GM12878 (cell line): ENCODE measurements at regions not wholly inside any gene's neighbourhood (a gene's known extent, or its start where the extent isn't known, plus 50 kb on each side); places are given as distances from the start of the nearest gene placed in this dataset.

ENCODE experiments used
- ATAC-seq: fragments of 200-7000 bp; cut with Tn5 transposase; 3 replicates; pipeline ENCODE4 v1.9.1; 2020; ENCODE audit warnings: mild to moderate bottlenecking, moderate library complexity
- BruUV-seq: library from RNA; stranded (reverse); fragments of 400-500 nt; replicated peaks from 2 replicates; lab custom pipeline; 2021; lab: Mats Ljungman, UMichigan
- CTCF ChIA-PET: fragments of 300-600 bp; sonication (Branson Sonifier 250); formaldehyde crosslinking; extraction: SDS; loops from one replicate; lab custom pipeline; 2021; ENCODE audit warnings: inconsistent platforms; lab: Yijun Ruan, JAX
- POLR2A ChIA-PET: fragments of 350-600 bp; formaldehyde crosslinking; extraction: SDS; loops from one replicate; lab custom pipeline; 2021; ENCODE audit warnings: inconsistent platforms; lab: Charles Lee
- RAD21 ChIA-PET: fragments of 300-600 bp; sonication (Branson Sonifier 250); formaldehyde crosslinking; loops from one replicate; lab custom pipeline; 2023; ENCODE audit warnings: antibody characterized with exemption; ENCODE audit not compliant: unreplicated experiment; lab: Charles Lee
- SMC1A ChIA-PET: fragments of 300-600 bp; sonication (Branson Sonifier 250); formaldehyde crosslinking; loops from one replicate; lab custom pipeline; 2023; ENCODE audit not compliant: unreplicated experiment, uncharacterized antibody; lab: Charles Lee
- DNase-seq: peaks from one replicate; pipeline ENCODE4 v3.0.0-alpha.2; 2011; ENCODE audit warnings: low read depth, low spot score
- FAIRE-seq: peaks from 3 replicates; lab custom pipeline; 2011; peaks lifted over from hg19 to GRCh38; lab: Jason Lieb, UNC
- H2AFZ ChIP-seq: 2 replicates; pipeline ENCODE4 v1.6.0; 2011; ENCODE audit warnings: low read depth, low read length, control low read depth; ENCODE audit not compliant: control insufficient read depth
- H3K27ac ChIP-seq: 2 replicates; pipeline ENCODE4 v1.5.1; 2011; ENCODE audit warnings: control low read depth; ENCODE audit not compliant: control insufficient read depth, insufficient read depth
- H3K27me3 ChIP-seq, 2 experiments: replicated peaks in 1 of 2; 2 replicates each; pipeline versions ENCODE4 v1.6.0 to v1.6.1; 2011; ENCODE audit warnings: low read length in 1 of 2; ENCODE audit not compliant: control insufficient read depth in 2 of 2, insufficient read depth in 2 of 2
- H3K36me3 ChIP-seq, 2 experiments: 2 replicates each; pipeline ENCODE4 v1.5.1; 2011; ENCODE audit warnings: low read length in 1 of 2; ENCODE audit not compliant: control insufficient read depth in 2 of 2, insufficient read depth in 2 of 2
- H3K4me1 ChIP-seq: 2 replicates; pipeline ENCODE4 v1.6.1; 2011; ENCODE audit warnings: mild to moderate bottlenecking, low read length, moderate library complexity, mixed read lengths; ENCODE audit not compliant: control insufficient read depth, insufficient read depth
- H3K4me2 ChIP-seq: 2 replicates; pipeline ENCODE4 v1.6.0; 2011; ENCODE audit warnings: control low read depth; ENCODE audit not compliant: control insufficient read depth, insufficient read depth
- H3K4me3 ChIP-seq: fragments of 200-600 bp; sonication (generic); 2 replicates; pipeline ENCODE4 v1.5.1; 2016
- H3K79me2 ChIP-seq: 2 replicates; pipeline ENCODE4 v1.6.0; 2011; ENCODE audit warnings: low read length; ENCODE audit not compliant: control insufficient read depth, insufficient read depth
- H3K9ac ChIP-seq: 2 replicates; pipeline ENCODE4 v1.8.0; 2011; ENCODE audit warnings: low read length, control low read depth, mixed read lengths; ENCODE audit not compliant: control insufficient read depth, insufficient read depth
- H3K9me3 ChIP-seq: replicated peaks from 3 replicates; pipeline ENCODE4 v1.5.1; 2011; ENCODE audit warnings: mild to moderate bottlenecking, low read length; ENCODE audit not compliant: control insufficient read depth, insufficient read depth
- H4K20me1 ChIP-seq: 2 replicates; pipeline ENCODE4 v1.6.0; 2011; ENCODE audit not compliant: control insufficient read depth, insufficient read depth
- EGR1 ChIP-seq, 2 experiments: IDR thresholded peaks; 1 replicate in 1 of 2; 2 replicates in 1 of 2; pipeline ENCODE4 v1.6.1; 2011 to 2012; ENCODE audit warnings: low read depth in 2 of 2, low read length in 2 of 2, borderline replicate concordance in 1 of 2, mild to moderate bottlenecking in 1 of 2, moderate library complexity in 1 of 2
- GATAD2B ChIP-seq: fragments of 450-650 bp; conservative IDR thresholded peaks from 2 replicates; pipeline ENCODE4 v1.6.1; 2017; ENCODE audit warnings: low read depth, mild to moderate bottlenecking, moderate library complexity
- HDGF ChIP-seq: fragments of 450-650 bp; IDR thresholded peaks from 2 replicates; pipeline ENCODE4 v1.6.1; 2016; ENCODE audit warnings: antibody characterized with exemption
- JUND ChIP-seq: IDR thresholded peaks from 2 replicates; pipeline ENCODE4 v1.6.1; 2012; ENCODE audit warnings: low read depth, mild to moderate bottlenecking, low read length, improper control_type of control experiment, moderate library complexity
- MEF2A ChIP-seq: IDR thresholded peaks from 2 replicates; pipeline ENCODE4 v1.6.1; 2011; ENCODE audit warnings: low read depth, mild to moderate bottlenecking, low read length, moderate library complexity; ENCODE audit not compliant: insufficient read depth
- NBN ChIP-seq: fragments of 450-650 bp; IDR thresholded peaks from 2 replicates; pipeline ENCODE4 v1.6.1; 2016
- NR2C1 ChIP-seq: fragments of 450-650 bp; IDR thresholded peaks from 2 replicates; pipeline ENCODE4 v1.6.1; 2017; ENCODE audit warnings: antibody characterized with exemption, mild to moderate bottlenecking, moderate library complexity
- POLR2A ChIP-seq: IDR thresholded peaks from 2 replicates; pipeline ENCODE4 v1.6.1; 2011; ENCODE audit warnings: low read depth, mild to moderate bottlenecking, low read length
- SMAD5 ChIP-seq: IDR thresholded peaks from 2 replicates; pipeline ENCODE4 v1.6.1; 2016; ENCODE audit warnings: antibody characterized with exemption, low read depth
- ZNF24 ChIP-seq: fragments of 450-650 bp; IDR thresholded peaks from 2 replicates; pipeline ENCODE4 v1.6.1; 2017; ENCODE audit warnings: antibody characterized with exemption, mild to moderate bottlenecking
- WGBS: methylation state at CpG from one replicate; pipeline ENCODE4 v1.1.6; 2016; ENCODE audit warnings: low lambda C conversion rate; ENCODE audit not compliant: insufficient replicate concordance, insufficient coverage; ENCODE audit errors: missing lambda C conversion rate; 5-methylcytosine and 5-hydroxymethylcytosine counted together
- in situ Hi-C: fragments of 300-500 bp; cut with MboI; formaldehyde crosslinking; loops from 9 replicates; pipeline ENCODE4 v1.14.3; 2018; ENCODE audit warnings: mixed read lengths
- intact Hi-C: fragments of 100-400 bp; cut with micrococcal nuclease; formaldehyde crosslinking; loops from one replicate; pipeline ENCODE4 v1.14.2; 2022; ENCODE audit not compliant: unreplicated experiment
- TF ChIP-seq, protein P1 (sequence below): fragments of 450-650 bp; IDR thresholded peaks from 2 replicates; pipeline ENCODE4 v1.6.1; 2017; ENCODE audit warnings: borderline replicate concordance
- TF ChIP-seq, protein P2 (sequence below): fragments of 450-650 bp; IDR thresholded peaks from 2 replicates; pipeline ENCODE4 v1.6.1; 2018; ENCODE audit warnings: mild to moderate bottlenecking, low read depth, moderate library complexity; ENCODE audit not compliant: partially characterized antibody
- TF ChIP-seq, protein P3 (sequence below): fragments of 450-650 bp; IDR thresholded peaks from 2 replicates; pipeline ENCODE4 v1.6.1; 2017; ENCODE audit warnings: mild to moderate bottlenecking, moderate library complexity

DNA sequence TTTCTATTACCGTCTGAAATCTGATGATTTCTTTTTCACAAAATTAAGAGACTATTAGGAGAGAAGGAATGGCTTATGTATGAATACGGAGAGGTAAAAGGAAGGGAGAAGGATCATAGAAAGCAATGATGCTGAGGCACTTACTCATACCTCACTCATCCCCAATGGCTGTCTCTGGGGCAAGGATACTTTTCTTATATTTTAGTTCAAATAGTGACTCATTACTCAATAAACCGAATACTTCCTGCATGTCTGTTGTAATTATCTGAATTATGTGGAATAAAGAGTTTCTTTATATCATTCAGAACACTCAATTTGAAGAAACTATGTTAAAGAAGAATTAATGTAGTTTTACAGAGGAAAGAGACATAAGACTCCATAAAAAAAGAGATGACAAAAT is 284.5 kb upstream of the NUDT12 start:
- Histone ChIP-seq H3K4me2 (no peak overlapping the region), H3K79me2 (no peaks in the 10 kb centered on the region), H4K20me1 (no peaks in the 10 kb centered on the region), H3K27me3 (no peaks in the 10 kb centered on the region), H3K9me3 (no peaks in the 10 kb centered on the region), H3K9ac (no peak overlapping the region), H3K36me3 (no peaks in the 10 kb centered on the region), H3K4me1 (no peaks in the 10 kb centered on the region), H3K4me3 (no peak overlapping the region), H2AFZ (no peak overlapping the region), H3K27ac (no peak overlapping the region)
- SMC1A ChIA-PET = no interaction called here
- RAD21 ChIA-PET = no interaction called here
- no peak for FAIRE-seq
- POLR2A ChIA-PET = no interaction called here
- in situ Hi-C loops (no loop called here), intact Hi-C loops (no loop called here)
- WGBS = 35% methylated on average over 3 of the region's 3 CpGs
- no peak for ATAC-seq
- TF ChIP-seq, protein P1, sequence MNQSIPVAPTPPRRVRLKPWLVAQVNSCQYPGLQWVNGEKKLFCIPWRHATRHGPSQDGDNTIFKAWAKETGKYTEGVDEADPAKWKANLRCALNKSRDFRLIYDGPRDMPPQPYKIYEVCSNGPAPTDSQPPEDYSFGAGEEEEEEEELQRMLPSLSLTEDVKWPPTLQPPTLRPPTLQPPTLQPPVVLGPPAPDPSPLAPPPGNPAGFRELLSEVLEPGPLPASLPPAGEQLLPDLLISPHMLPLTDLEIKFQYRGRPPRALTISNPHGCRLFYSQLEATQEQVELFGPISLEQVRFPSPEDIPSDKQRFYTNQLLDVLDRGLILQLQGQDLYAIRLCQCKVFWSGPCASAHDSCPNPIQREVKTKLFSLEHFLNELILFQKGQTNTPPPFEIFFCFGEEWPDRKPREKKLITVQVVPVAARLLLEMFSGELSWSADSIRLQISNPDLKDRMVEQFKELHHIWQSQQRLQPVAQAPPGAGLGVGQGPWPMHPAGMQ = no peak
- TF ChIP-seq ZNF24 (no peak), JUND (no peak), EGR1 (IDR thresholded peaks at IDR 0.05; ENCODE audit: borderline replicate concordance in 1 of 2, low read depth in 2 of 2, low read length in 2 of 2) (no peak), SMAD5 (no peak), HDGF (no peak), MEF2A (no peak), POLR2A (no peak), NR2C1 (no peak), NBN (no peak), GATAD2B (no peak)
- TF ChIP-seq, protein P2, sequence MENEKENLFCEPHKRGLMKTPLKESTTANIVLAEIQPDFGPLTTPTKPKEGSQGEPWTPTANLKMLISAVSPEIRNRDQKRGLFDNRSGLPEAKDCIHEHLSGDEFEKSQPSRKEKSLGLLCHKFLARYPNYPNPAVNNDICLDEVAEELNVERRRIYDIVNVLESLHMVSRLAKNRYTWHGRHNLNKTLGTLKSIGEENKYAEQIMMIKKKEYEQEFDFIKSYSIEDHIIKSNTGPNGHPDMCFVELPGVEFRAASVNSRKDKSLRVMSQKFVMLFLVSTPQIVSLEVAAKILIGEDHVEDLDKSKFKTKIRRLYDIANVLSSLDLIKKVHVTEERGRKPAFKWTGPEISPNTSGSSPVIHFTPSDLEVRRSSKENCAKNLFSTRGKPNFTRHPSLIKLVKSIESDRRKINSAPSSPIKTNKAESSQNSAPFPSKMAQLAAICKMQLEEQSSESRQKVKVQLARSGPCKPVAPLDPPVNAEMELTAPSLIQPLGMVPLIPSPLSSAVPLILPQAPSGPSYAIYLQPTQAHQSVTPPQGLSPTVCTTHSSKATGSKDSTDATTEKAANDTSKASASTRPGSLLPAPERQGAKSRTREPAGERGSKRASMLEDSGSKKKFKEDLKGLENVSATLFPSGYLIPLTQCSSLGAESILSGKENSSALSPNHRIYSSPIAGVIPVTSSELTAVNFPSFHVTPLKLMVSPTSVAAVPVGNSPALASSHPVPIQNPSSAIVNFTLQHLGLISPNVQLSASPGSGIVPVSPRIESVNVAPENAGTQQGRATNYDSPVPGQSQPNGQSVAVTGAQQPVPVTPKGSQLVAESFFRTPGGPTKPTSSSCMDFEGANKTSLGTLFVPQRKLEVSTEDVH = no peak
- TF ChIP-seq, protein P3, sequence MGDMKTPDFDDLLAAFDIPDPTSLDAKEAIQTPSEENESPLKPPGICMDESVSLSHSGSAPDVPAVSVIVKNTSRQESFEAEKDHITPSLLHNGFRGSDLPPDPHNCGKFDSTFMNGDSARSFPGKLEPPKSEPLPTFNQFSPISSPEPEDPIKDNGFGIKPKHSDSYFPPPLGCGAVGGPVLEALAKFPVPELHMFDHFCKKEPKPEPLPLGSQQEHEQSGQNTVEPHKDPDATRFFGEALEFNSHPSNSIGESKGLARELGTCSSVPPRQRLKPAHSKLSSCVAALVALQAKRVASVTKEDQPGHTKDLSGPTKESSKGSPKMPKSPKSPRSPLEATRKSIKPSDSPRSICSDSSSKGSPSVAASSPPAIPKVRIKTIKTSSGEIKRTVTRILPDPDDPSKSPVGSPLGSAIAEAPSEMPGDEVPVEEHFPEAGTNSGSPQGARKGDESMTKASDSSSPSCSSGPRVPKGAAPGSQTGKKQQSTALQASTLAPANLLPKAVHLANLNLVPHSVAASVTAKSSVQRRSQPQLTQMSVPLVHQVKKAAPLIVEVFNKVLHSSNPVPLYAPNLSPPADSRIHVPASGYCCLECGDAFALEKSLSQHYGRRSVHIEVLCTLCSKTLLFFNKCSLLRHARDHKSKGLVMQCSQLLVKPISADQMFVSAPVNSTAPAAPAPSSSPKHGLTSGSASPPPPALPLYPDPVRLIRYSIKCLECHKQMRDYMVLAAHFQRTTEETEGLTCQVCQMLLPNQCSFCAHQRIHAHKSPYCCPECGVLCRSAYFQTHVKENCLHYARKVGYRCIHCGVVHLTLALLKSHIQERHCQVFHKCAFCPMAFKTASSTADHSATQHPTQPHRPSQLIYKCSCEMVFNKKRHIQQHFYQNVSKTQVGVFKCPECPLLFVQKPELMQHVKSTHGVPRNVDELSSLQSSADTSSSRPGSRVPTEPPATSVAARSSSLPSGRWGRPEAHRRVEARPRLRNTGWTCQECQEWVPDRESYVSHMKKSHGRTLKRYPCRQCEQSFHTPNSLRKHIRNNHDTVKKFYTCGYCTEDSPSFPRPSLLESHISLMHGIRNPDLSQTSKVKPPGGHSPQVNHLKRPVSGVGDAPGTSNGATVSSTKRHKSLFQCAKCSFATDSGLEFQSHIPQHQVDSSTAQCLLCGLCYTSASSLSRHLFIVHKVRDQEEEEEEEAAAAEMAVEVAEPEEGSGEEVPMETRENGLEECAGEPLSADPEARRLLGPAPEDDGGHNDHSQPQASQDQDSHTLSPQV = no peak
- DNase-seq = no peak
- BruUV-seq = no TSS peak
- CTCF ChIA-PET = no interaction called here
